ENCODE measurements at regions not wholly inside any gene's neighbourhood (a gene's known extent, or its start where the extent isn't known, plus 50 kb on each side); places are given as distances from the start of the nearest gene placed in this dataset.

DNA sequence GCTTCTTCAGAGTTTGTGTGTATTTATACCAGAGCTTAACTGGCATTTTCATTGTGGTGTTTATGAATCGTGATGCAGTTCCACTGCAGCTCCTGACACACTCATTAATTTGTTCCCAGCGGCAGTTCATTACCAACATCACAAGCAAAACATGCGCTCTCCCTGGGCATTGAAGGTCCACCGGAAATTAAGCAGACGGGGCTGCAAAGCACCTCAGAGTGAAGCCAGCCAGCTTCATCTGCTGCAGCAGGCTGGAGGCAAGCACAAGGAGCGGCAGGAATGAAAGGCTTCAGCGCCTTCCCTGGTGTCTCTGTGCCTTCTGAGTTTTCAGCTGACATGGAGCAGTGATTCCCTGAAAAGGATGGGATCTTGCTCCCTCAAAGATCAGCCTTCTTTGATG lies 246.0 kb upstream of the SPTLC3 start:
- H3K4me2 ChIP-seq: no peak overlapping the region
- no peak overlapping the region for H3K9ac ChIP-seq
- no peaks in the 10 kb centered on the region for H3K27me3 ChIP-seq (ENCODE audit: insufficient read depth, low read depth)
- TF ChIP-seq, protein P1, sequence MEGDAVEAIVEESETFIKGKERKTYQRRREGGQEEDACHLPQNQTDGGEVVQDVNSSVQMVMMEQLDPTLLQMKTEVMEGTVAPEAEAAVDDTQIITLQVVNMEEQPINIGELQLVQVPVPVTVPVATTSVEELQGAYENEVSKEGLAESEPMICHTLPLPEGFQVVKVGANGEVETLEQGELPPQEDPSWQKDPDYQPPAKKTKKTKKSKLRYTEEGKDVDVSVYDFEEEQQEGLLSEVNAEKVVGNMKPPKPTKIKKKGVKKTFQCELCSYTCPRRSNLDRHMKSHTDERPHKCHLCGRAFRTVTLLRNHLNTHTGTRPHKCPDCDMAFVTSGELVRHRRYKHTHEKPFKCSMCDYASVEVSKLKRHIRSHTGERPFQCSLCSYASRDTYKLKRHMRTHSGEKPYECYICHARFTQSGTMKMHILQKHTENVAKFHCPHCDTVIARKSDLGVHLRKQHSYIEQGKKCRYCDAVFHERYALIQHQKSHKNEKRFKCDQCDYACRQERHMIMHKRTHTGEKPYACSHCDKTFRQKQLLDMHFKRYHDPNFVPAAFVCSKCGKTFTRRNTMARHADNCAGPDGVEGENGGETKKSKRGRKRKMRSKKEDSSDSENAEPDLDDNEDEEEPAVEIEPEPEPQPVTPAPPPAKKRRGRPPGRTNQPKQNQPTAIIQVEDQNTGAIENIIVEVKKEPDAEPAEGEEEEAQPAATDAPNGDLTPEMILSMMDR (conservative IDR thresholded peaks at IDR 0.05; ENCODE audit: low read depth, low read length): no peak
- no peak overlapping the region for H3K4me3 ChIP-seq (IDR thresholded peaks at IDR 0.05; ENCODE audit: insufficient read depth, low read depth, low read length)
- H2AFZ ChIP-seq (ENCODE audit: low read depth): no peak overlapping the region
- H3K4me1 ChIP-seq (ENCODE audit: low read depth, poor library complexity, severe bottlenecking): no peaks in the 10 kb centered on the region
- no peaks in the 10 kb centered on the region for H3K36me3 ChIP-seq (ENCODE audit: insufficient read depth)
- H3K79me2 ChIP-seq (ENCODE audit: insufficient read depth, low read depth): no peaks in the 10 kb centered on the region
- H4K20me1 ChIP-seq (ENCODE audit: insufficient read depth): no peaks in the 10 kb centered on the region
- H3K27ac ChIP-seq: no peak overlapping the region

DNA sequence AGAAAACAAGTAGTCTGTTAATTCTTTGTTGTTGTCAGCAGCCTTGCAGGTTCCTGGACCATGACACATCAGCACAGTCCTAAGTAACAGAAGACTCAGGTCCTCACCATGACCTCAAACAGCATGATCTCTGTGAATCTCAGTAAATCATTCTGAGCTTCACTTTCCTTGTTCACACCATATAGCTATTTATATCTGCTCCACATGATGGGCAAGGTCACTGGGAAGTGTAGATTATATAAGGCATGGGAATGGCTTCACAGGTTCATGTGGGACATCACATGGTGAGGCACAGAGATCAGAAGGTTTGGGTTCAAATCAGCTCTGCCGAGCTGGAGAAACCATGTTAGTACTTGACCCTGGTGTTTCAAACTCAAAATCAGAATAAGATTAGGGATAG lies 245.4 kb upstream of the SPTLC3 start:
- H2AFZ ChIP-seq (ENCODE audit: low read depth): no peak overlapping the region
- no peaks in the 10 kb centered on the region for H3K36me3 ChIP-seq (ENCODE audit: insufficient read depth)
- no peaks in the 10 kb centered on the region for H4K20me1 ChIP-seq (ENCODE audit: insufficient read depth)
- H3K79me2 ChIP-seq (ENCODE audit: insufficient read depth, low read depth): no peaks in the 10 kb centered on the region
- no peak overlapping the region for H3K9ac ChIP-seq
- no peaks in the 10 kb centered on the region for H3K4me1 ChIP-seq (ENCODE audit: low read depth, poor library complexity, severe bottlenecking)
- H3K4me3 ChIP-seq (IDR thresholded peaks at IDR 0.05; ENCODE audit: insufficient read depth, low read depth, low read length): no peak overlapping the region
- H3K27ac ChIP-seq: no peak overlapping the region
- H3K4me2 ChIP-seq: no peak overlapping the region
- H3K27me3 ChIP-seq (ENCODE audit: insufficient read depth, low read depth): no peaks in the 10 kb centered on the region
- TF ChIP-seq, protein P1 (conservative IDR thresholded peaks at IDR 0.05; ENCODE audit: low read depth, low read length): no peak

DNA sequence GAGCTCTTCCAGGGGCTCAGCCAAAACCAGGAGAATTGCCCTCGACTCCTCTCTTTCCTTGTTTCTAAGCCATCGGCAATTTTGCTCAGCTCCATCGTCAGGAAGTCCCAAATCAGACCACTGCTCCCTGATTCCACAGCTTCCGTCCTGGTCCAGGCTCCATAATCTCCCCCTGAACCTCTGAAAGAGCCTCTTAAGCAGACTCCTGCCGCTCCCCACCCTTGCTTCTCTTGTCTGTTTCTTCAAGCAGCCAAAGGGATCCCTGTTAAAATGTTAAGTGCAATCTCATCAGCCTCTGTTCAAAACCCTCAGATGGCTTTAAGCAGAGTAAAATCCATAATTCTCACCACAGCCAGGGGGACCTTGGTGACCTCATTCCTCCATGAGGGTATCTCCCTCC lies 244.7 kb upstream of the SPTLC3 start:
- Histone ChIP-seq H3K9ac (no peak overlapping the region), H2AFZ (ENCODE audit: low read depth) (no peak overlapping the region), H3K4me2 (no peak overlapping the region), H3K4me3 (IDR thresholded peaks at IDR 0.05; ENCODE audit: insufficient read depth, low read depth, low read length) (no peak overlapping the region), H3K4me1 (ENCODE audit: low read depth, poor library complexity, severe bottlenecking) (no peaks in the 10 kb centered on the region), H3K79me2 (ENCODE audit: insufficient read depth, low read depth) (no peaks in the 10 kb centered on the region), H4K20me1 (ENCODE audit: insufficient read depth) (no peaks in the 10 kb centered on the region), H3K27me3 (ENCODE audit: insufficient read depth, low read depth) (no peaks in the 10 kb centered on the region), H3K27ac (no peak overlapping the region), H3K36me3 (ENCODE audit: insufficient read depth) (no peaks in the 10 kb centered on the region)
- TF ChIP-seq, protein P1 (conservative IDR thresholded peaks at IDR 0.05; ENCODE audit: low read depth, low read length): no peak

DNA sequence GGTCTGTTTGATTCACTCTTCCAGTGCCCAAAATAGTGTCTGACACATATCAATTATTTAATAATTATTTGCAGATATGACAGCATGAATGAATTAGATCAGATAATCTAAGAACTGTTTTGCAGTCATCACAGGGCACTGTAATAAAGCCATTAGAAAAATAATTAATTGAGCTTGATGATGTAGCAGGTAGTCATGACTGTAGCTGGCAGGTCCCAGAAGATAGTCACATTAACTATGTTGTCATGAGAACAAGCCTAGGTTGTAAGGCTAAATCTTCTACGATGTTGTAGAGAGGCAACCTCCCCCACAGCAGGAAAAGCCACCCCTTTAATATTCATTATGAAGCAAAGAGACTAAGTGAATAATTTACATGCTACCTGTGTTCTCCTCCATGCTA lies 243.9 kb upstream of the SPTLC3 start:
- Histone ChIP-seq H3K27me3 (ENCODE audit: insufficient read depth, low read depth) (no peaks in the 10 kb centered on the region), H3K4me1 (ENCODE audit: low read depth, poor library complexity, severe bottlenecking) (no peaks in the 10 kb centered on the region), H3K4me3 (IDR thresholded peaks at IDR 0.05; ENCODE audit: insufficient read depth, low read depth, low read length) (no peak overlapping the region), H2AFZ (ENCODE audit: low read depth) (no peak overlapping the region), H3K36me3 (ENCODE audit: insufficient read depth) (no peaks in the 10 kb centered on the region), H4K20me1 (ENCODE audit: insufficient read depth) (no peaks in the 10 kb centered on the region), H3K27ac (no peak overlapping the region), H3K9ac (no peak overlapping the region), H3K79me2 (ENCODE audit: insufficient read depth, low read depth) (no peaks in the 10 kb centered on the region), H3K4me2 (no peak overlapping the region)
- TF ChIP-seq, protein P1 (conservative IDR thresholded peaks at IDR 0.05; ENCODE audit: low read depth, low read length): no peak

DNA sequence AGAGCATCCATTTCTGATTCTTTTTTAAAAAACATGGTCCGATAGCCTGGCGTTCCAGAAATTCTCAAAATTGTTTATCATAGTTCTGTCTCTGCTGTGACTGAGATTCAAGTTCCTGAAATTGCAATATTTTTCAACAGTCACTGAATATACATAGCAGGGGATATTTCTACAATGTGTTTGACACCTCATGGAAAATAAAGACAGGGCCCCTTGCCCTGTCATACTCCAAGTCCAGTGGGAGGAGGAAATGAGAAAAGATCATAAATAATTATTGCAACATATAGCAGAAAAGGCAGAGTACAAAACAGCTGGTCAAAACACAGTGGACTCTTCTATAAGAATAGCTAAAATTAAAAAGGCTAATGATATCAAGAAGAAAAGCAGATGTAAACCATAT lies 234.8 kb upstream of the SPTLC3 start:
- no peak overlapping the region for H3K27ac ChIP-seq
- no peaks in the 10 kb centered on the region for H3K79me2 ChIP-seq (ENCODE audit: insufficient read depth, low read depth)
- H4K20me1 ChIP-seq (ENCODE audit: insufficient read depth): no peaks in the 10 kb centered on the region
- no peak overlapping the region for H2AFZ ChIP-seq (ENCODE audit: low read depth)
- no peak overlapping the region for H3K9ac ChIP-seq
- H3K4me1 ChIP-seq (ENCODE audit: low read depth, poor library complexity, severe bottlenecking): no peaks in the 10 kb centered on the region
- no peaks in the 10 kb centered on the region for H3K27me3 ChIP-seq (ENCODE audit: insufficient read depth, low read depth)
- TF ChIP-seq, protein P1 (conservative IDR thresholded peaks at IDR 0.05; ENCODE audit: low read depth, low read length): no peak
- H3K36me3 ChIP-seq (ENCODE audit: insufficient read depth): no peaks in the 10 kb centered on the region
- H3K4me3 ChIP-seq (IDR thresholded peaks at IDR 0.05; ENCODE audit: insufficient read depth, low read depth, low read length): no peak overlapping the region
- no peak overlapping the region for H3K4me2 ChIP-seq

Measured in KMS-11 (cell line).